ENCODE measurements at regions not wholly inside any gene's neighbourhood (a gene's known extent, or its start where the extent isn't known, plus 50 kb on each side); places are given as distances from the start of the nearest gene placed in this dataset.

- TF ChIP-seq ZBTB8A (CRISPR knock-in tag; IDR thresholded peaks at IDR 0.05; ENCODE audit: borderline replicate concordance, low read depth) (no peak), HNRNPK (IDR thresholded peaks at IDR 0.05; ENCODE audit: low read depth, low read length, poor library complexity, severe bottlenecking) (no peak), IRF1 (CRISPR knock-in tag; IDR thresholded peaks at IDR 0.05; ENCODE audit: low read depth) (no peak)
Measured at GRCh38 chr14:24699052-24699451, 65.1 kb upstream of the GZMB start.

Measured in HepG2 (cell line).